KMS-11 (cell line): ENCODE measurements at regions not wholly inside any gene's neighbourhood (a gene's known extent, or its start where the extent isn't known, plus 50 kb on each side); places are given as distances from the start of the nearest gene placed in this dataset.

Experiments
- H2AFZ ChIP-seq: fragments of 200-600 bp; sonication (generic); 2 replicates; pipeline ENCODE4 v1.6.1; 2016; ENCODE audit warnings: antibody characterized with exemption, mixed run types, low read depth
- H3K27ac ChIP-seq: fragments of 200-600 bp; sonication (generic); 2 replicates; pipeline ENCODE4 v1.6.1; 2016; ENCODE audit warnings: mild to moderate bottlenecking, mixed run types
- H3K27me3 ChIP-seq: fragments of 200-600 bp; sonication (generic); 2 replicates; pipeline ENCODE4 v1.6.1; 2017; ENCODE audit warnings: mild to moderate bottlenecking, low read depth, mixed run types, moderate library complexity; ENCODE audit not compliant: insufficient read depth
- H3K36me3 ChIP-seq: fragments of 200-600 bp; sonication (generic); 2 replicates; pipeline ENCODE4 v1.6.1; 2017; ENCODE audit warnings: mild to moderate bottlenecking, mixed run types; ENCODE audit not compliant: insufficient read depth
- H3K4me1 ChIP-seq: fragments of 200-600 bp; sonication (generic); 2 replicates; pipeline ENCODE4 v1.6.1; 2016; ENCODE audit warnings: mild to moderate bottlenecking, low read depth, mixed run types; ENCODE audit not compliant: poor library complexity, severe bottlenecking
- H3K4me2 ChIP-seq: fragments of 200-600 bp; sonication (generic); 2 replicates; pipeline ENCODE4 v1.7.0; 2016; ENCODE audit warnings: mild to moderate bottlenecking, mixed run types
- H3K4me3 ChIP-seq: fragments of 200-600 bp; sonication (generic); IDR thresholded peaks from 2 replicates; pipeline ENCODE4 v1.6.1; 2017; ENCODE audit warnings: low read depth, low read length, mixed read lengths; ENCODE audit not compliant: insufficient read depth
- H3K79me2 ChIP-seq: fragments of 200-600 bp; sonication (generic); 2 replicates; pipeline ENCODE4 v1.6.1; 2016; ENCODE audit warnings: low read depth, mixed run types; ENCODE audit not compliant: insufficient read depth
- H3K9ac ChIP-seq: fragments of 200-600 bp; sonication (generic); 2 replicates; pipeline ENCODE4 v1.6.1; 2016; ENCODE audit warnings: mild to moderate bottlenecking, mixed run types
- H4K20me1 ChIP-seq: fragments of 200-600 bp; sonication (generic); 2 replicates; pipeline ENCODE4 v1.6.1; 2016; ENCODE audit warnings: mild to moderate bottlenecking, mixed run types; ENCODE audit not compliant: insufficient read depth
- CTCF ChIP-seq: fragments of 200-600 bp; sonication (generic); conservative IDR thresholded peaks from 2 replicates; pipeline ENCODE4 v1.6.1; 2017; ENCODE audit warnings: low read depth, mild to moderate bottlenecking, antibody characterized with exemption, low read length, moderate library complexity, mixed read lengths

- Histone ChIP-seq H4K20me1 (no peaks in the 10 kb centered on the region), H3K27ac (no peak overlapping the region), H3K36me3 (no peaks in the 10 kb centered on the region), H3K9ac (no peak overlapping the region), H3K4me3 (no peak overlapping the region), H3K4me2 (no peak overlapping the region), H2AFZ (no peak overlapping the region), H3K27me3 (no peaks in the 10 kb centered on the region), H3K4me1 (no peaks in the 10 kb centered on the region), H3K79me2 (no peaks in the 10 kb centered on the region)
- no peak for TF ChIP-seq CTCF
These were observed 177.4 kb downstream of the SLC28A3 start for GRCh38 chr9:84163052-84163650.

GRCh38 chr9:84166891-84167290 is 173.7 kb downstream of the SLC28A3 start:
- no peak overlapping the region for H3K27ac ChIP-seq
- no peak overlapping the region for H2AFZ ChIP-seq
- no peak overlapping the region for H3K4me2 ChIP-seq
- no peaks in the 10 kb centered on the region for H4K20me1 ChIP-seq
- no peaks in the 10 kb centered on the region for H3K36me3 ChIP-seq
- no peak overlapping the region for H3K9ac ChIP-seq
- H3K27me3 ChIP-seq: no peaks in the 10 kb centered on the region
- H3K4me3 ChIP-seq: no peak overlapping the region
- no peak for TF ChIP-seq CTCF
- no peaks in the 10 kb centered on the region for H3K4me1 ChIP-seq
- H3K79me2 ChIP-seq: no peaks in the 10 kb centered on the region

GRCh38 chr9:84169240-84169639 is 171.3 kb downstream of the SLC28A3 start:
- TF ChIP-seq CTCF: no peak
- no peak overlapping the region for H3K4me2 ChIP-seq
- H3K79me2 ChIP-seq: no peaks in the 10 kb centered on the region
- no peak overlapping the region for H3K27ac ChIP-seq
- no peaks in the 10 kb centered on the region for H3K4me1 ChIP-seq
- no peak overlapping the region for H3K9ac ChIP-seq
- no peaks in the 10 kb centered on the region for H3K36me3 ChIP-seq
- no peaks in the 10 kb centered on the region for H3K27me3 ChIP-seq
- H3K4me3 ChIP-seq: no peak overlapping the region
- no peak overlapping the region for H2AFZ ChIP-seq
- no peaks in the 10 kb centered on the region for H4K20me1 ChIP-seq

- Histone ChIP-seq H3K4me3 (no peak overlapping the region), H3K4me1 (no peaks in the 10 kb centered on the region), H4K20me1 (no peaks in the 10 kb centered on the region), H3K27me3 (no peaks in the 10 kb centered on the region), H3K36me3 (no peaks in the 10 kb centered on the region), H2AFZ (no peak overlapping the region), H3K27ac (no peak overlapping the region), H3K4me2 (no peak overlapping the region), H3K79me2 (no peaks in the 10 kb centered on the region), H3K9ac (no peak overlapping the region)
- no peak for TF ChIP-seq CTCF
These were observed 169.9 kb downstream of the SLC28A3 start for GRCh38 chr9:84170521-84171141.
